ENCODE measurements at regions not wholly inside any gene's neighbourhood (a gene's known extent, or its start where the extent isn't known, plus 50 kb on each side); places are given as distances from the start of the nearest gene placed in this dataset.

GRCh38 chr3:176208283-176208682 is 989.0 kb downstream of the TBL1XR1 start:
- TF ChIP-seq POLR2AphosphoS5 (IDR thresholded peaks at IDR 0.05) = no peak
- no peak for TF ChIP-seq CTCF (IDR thresholded peaks at IDR 0.05)
- no peak for TF ChIP-seq EP300 (IDR thresholded peaks at IDR 0.05)

Measured in gastroesophageal sphincter (tissue), 3 donors.